ENCODE measurements at regions not wholly inside any gene's neighbourhood (a gene's known extent, or its start where the extent isn't known, plus 50 kb on each side); places are given as distances from the start of the nearest gene placed in this dataset.
"Not testable (repeated sequence)": the region's sequence is repeated elsewhere in the genome, so short reads cannot be mapped to it uniquely, and the experiment has no call there.

- no peak for DNase-seq
These were observed 55.0 kb upstream of the PPP1R2C start for GRCh38 chrX:42832764-42833549.

- not testable (repeated sequence) for DNase-seq
These were observed 55.6 kb upstream of the PPP1R2C start for GRCh38 chrX:42833550-42833940.

GRCh38 chrX:42837101-42837726 is 59.3 kb upstream of the PPP1R2C start:
- no peak for DNase-seq

- no peak for DNase-seq
These were observed 59.8 kb upstream of the PPP1R2C start for GRCh38 chrX:42837747-42838146.

- DNase-seq: no peak
These were observed 61.7 kb upstream of the PPP1R2C start for GRCh38 chrX:42839632-42840031.

GRCh38 chrX:42846741-42847140 is 68.8 kb upstream of the PPP1R2C start:
- no peak for DNase-seq

- no peak for DNase-seq
These were observed 77.3 kb upstream of the PPP1R2C start for GRCh38 chrX:42855259-42855658.

GRCh38 chrX:42857766-42858165 is 79.8 kb upstream of the PPP1R2C start:
- DNase-seq: no peak

- no peak for DNase-seq
These were observed 91.0 kb upstream of the PPP1R2C start for GRCh38 chrX:42869011-42869410.

GRCh38 chrX:42869659-42870476 is 91.9 kb upstream of the PPP1R2C start:
- DNase-seq: no peak

GRCh38 chrX:42886519-42886918 is 108.6 kb upstream of the PPP1R2C start:
- no peak for DNase-seq

- peak; percentile 0 for DNase-seq
These were observed 123.0 kb upstream of the PPP1R2C start for GRCh38 chrX:42900947-42901346.

GRCh38 chrX:42902513-42902912 is 124.5 kb upstream of the PPP1R2C start:
- DNase-seq: no peak

GRCh38 chrX:42920752-42921151 is 142.8 kb upstream of the PPP1R2C start:
- DNase-seq: no peak

- no peak for DNase-seq
These were observed 152.1 kb upstream of the PPP1R2C start for GRCh38 chrX:42930071-42930470.

GRCh38 chrX:42930951-42931350 is 153.0 kb upstream of the PPP1R2C start:
- DNase-seq: no peak

- no peak for DNase-seq
These were observed 155.2 kb upstream of the PPP1R2C start for GRCh38 chrX:42933187-42933586.

GRCh38 chrX:42934020-42934726 is 156.2 kb upstream of the PPP1R2C start:
- no peak for DNase-seq

GRCh38 chrX:42941671-42942070 is 163.7 kb upstream of the PPP1R2C start:
- DNase-seq: no peak

GRCh38 chrX:42943051-42943974 is 165.3 kb upstream of the PPP1R2C start:
- DNase-seq: no peak

- no peak for DNase-seq
These were observed 166.5 kb upstream of the PPP1R2C start for GRCh38 chrX:42944381-42944998.

All from fibroblast of skin of right quadriceps (primary cell).